ENCODE measurements at regions not wholly inside any gene's neighbourhood (a gene's known extent, or its start where the extent isn't known, plus 50 kb on each side); places are given as distances from the start of the nearest gene placed in this dataset.

- no peak for TF ChIP-seq CTCF (IDR thresholded peaks at IDR 0.05)
- no peak for TF ChIP-seq POLR2A (IDR thresholded peaks at IDR 0.05)
- no peak for TF ChIP-seq POLR2AphosphoS5 (IDR thresholded peaks at IDR 0.05)
Observed at GRCh38 chr7:110104243-110104642, 986.7 kb upstream of the LRRN3 start.
